OCI-LY1 (cell line): ENCODE measurements at regions not wholly inside any gene's neighbourhood (a gene's known extent, or its start where the extent isn't known, plus 50 kb on each side); places are given as distances from the start of the nearest gene placed in this dataset.

Experiments used
- H2AFZ ChIP-seq: fragments of 200-600 bp; sonication (generic), shearing (Covaris generic); 2 replicates; pipeline ENCODE4 v1.6.0; 2014; ENCODE audit warnings: antibody characterized with exemption, mild to moderate bottlenecking, low read length
- H3F3A ChIP-seq: fragments of 200-600 bp; sonication (generic), shearing (Covaris generic); 2 replicates; pipeline ENCODE4 v1.6.0; 2014; ENCODE audit warnings: mild to moderate bottlenecking, antibody characterized with exemption, low read length, moderate library complexity; ENCODE audit not compliant: insufficient read depth
- H3K27ac ChIP-seq: fragments of 200-600 bp; sonication (generic); 2 replicates; pipeline ENCODE4 v1.5.1; 2014; ENCODE audit warnings: low read length, mixed run types, mild to moderate bottlenecking, low read depth; ENCODE audit not compliant: poor library complexity, severe bottlenecking
- H3K27me3 ChIP-seq: fragments of 200-600 bp; sonication (generic); 2 replicates; pipeline ENCODE4 v1.6.0; 2014; ENCODE audit warnings: antibody characterized with exemption, mild to moderate bottlenecking, low read length, moderate library complexity; ENCODE audit not compliant: insufficient read depth
- H3K36me3 ChIP-seq: fragments of 200-600 bp; sonication (generic); 2 replicates; pipeline ENCODE4 v1.6.1; 2014; ENCODE audit warnings: mild to moderate bottlenecking, antibody characterized with exemption, low read length, moderate library complexity, mixed read lengths; ENCODE audit not compliant: insufficient read depth
- H3K4me1 ChIP-seq: fragments of 200-600 bp; sonication (generic); 2 replicates; pipeline ENCODE4 v1.5.1; 2014; ENCODE audit warnings: mild to moderate bottlenecking, low read length, moderate library complexity; ENCODE audit not compliant: insufficient read depth, severe bottlenecking
- H3K4me2 ChIP-seq: fragments of 200-600 bp; sonication (generic), shearing (Covaris generic); 2 replicates; pipeline ENCODE4 v1.6.1; 2014; ENCODE audit warnings: low read length
- H3K4me3 ChIP-seq: fragments of 200-600 bp; sonication (generic); 2 replicates; pipeline ENCODE4 v1.5.1; 2014; ENCODE audit warnings: low read length, low read depth, mild to moderate bottlenecking, mixed read lengths; ENCODE audit not compliant: poor library complexity, severe bottlenecking
- H3K79me2 ChIP-seq: fragments of 200-600 bp; shearing (Covaris generic); 2 replicates; pipeline ENCODE4 v1.6.1; 2016; ENCODE audit warnings: mixed run types, low read length, mixed read lengths; ENCODE audit not compliant: insufficient read depth
- H3K9ac ChIP-seq: fragments of 200-600 bp; sonication (generic), shearing (Covaris generic); 2 replicates; pipeline ENCODE4 v1.6.1; 2014; ENCODE audit warnings: mild to moderate bottlenecking, low read length, mixed read lengths
- H3K9me2 ChIP-seq: fragments of 200-600 bp; sonication (generic), shearing (Covaris generic); 2 replicates; pipeline ENCODE4 v1.6.1; 2014; ENCODE audit warnings: low read depth, mild to moderate bottlenecking, low read length, mixed read lengths
- H3K9me3 ChIP-seq: fragments of 200-600 bp; shearing (Covaris generic); 2 replicates; pipeline ENCODE4 v1.6.1; 2014; ENCODE audit warnings: low read length, mixed read lengths
- H4K20me1 ChIP-seq: fragments of 200-600 bp; sonication (generic), shearing (Covaris generic); 2 replicates; pipeline ENCODE4 v1.6.0; 2016; ENCODE audit warnings: mild to moderate bottlenecking, low read length; ENCODE audit not compliant: insufficient read depth
- EZH2 ChIP-seq: fragments of 200-600 bp; sonication (generic), shearing (Covaris generic); IDR thresholded peaks from 2 replicates; pipeline ENCODE4 v1.8.0; 2017; ENCODE audit warnings: borderline replicate concordance, mixed run types, mild to moderate bottlenecking, antibody characterized with exemption, low read length, moderate library complexity, mixed read lengths
- TF ChIP-seq, protein P1 (sequence below): fragments of 200-600 bp; sonication (generic), shearing (Covaris generic); IDR thresholded peaks from 2 replicates; pipeline ENCODE4 v1.5.1; 2017; ENCODE audit warnings: mild to moderate bottlenecking, antibody characterized with exemption, low read length, moderate library complexity, mixed read lengths

DNA sequence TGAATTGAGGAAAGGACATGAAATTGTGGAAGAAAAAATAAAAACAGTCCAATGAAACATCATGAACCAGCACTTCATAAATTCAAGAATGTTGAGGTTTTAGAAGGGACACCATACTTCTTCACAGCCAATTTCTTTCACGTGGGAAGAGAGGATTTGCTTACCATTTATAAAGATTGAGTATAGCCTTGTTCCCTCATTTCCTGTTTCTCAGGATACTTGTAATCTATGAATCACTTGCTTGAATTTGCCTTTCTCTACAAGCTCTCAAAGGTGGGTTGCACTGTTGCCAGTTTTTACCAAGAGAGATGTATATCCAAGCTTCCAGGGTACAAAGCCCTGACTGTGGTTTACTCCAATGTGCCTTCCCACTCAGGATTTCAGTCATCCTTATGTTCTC, 116.1 kb downstream of the DUSP6 start:
- H3K9me2 ChIP-seq = no peaks in the 10 kb centered on the region
- no peaks in the 10 kb centered on the region for H3K4me1 ChIP-seq
- H3K4me2 ChIP-seq = no peak overlapping the region
- H2AFZ ChIP-seq = no peak overlapping the region
- no peak overlapping the region for H3K4me3 ChIP-seq
- H3K9me3 ChIP-seq = no peaks in the 10 kb centered on the region
- H3K27ac ChIP-seq = no peak overlapping the region
- H3F3A ChIP-seq = no peaks in the 10 kb centered on the region
- TF ChIP-seq EZH2 = no peak
- TF ChIP-seq, protein P1, sequence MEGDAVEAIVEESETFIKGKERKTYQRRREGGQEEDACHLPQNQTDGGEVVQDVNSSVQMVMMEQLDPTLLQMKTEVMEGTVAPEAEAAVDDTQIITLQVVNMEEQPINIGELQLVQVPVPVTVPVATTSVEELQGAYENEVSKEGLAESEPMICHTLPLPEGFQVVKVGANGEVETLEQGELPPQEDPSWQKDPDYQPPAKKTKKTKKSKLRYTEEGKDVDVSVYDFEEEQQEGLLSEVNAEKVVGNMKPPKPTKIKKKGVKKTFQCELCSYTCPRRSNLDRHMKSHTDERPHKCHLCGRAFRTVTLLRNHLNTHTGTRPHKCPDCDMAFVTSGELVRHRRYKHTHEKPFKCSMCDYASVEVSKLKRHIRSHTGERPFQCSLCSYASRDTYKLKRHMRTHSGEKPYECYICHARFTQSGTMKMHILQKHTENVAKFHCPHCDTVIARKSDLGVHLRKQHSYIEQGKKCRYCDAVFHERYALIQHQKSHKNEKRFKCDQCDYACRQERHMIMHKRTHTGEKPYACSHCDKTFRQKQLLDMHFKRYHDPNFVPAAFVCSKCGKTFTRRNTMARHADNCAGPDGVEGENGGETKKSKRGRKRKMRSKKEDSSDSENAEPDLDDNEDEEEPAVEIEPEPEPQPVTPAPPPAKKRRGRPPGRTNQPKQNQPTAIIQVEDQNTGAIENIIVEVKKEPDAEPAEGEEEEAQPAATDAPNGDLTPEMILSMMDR = no peak
- no peaks in the 10 kb centered on the region for H3K79me2 ChIP-seq
- no peaks in the 10 kb centered on the region for H3K36me3 ChIP-seq
- no peak overlapping the region for H3K9ac ChIP-seq
- no peaks in the 10 kb centered on the region for H4K20me1 ChIP-seq
- no peaks in the 10 kb centered on the region for H3K27me3 ChIP-seq

DNA sequence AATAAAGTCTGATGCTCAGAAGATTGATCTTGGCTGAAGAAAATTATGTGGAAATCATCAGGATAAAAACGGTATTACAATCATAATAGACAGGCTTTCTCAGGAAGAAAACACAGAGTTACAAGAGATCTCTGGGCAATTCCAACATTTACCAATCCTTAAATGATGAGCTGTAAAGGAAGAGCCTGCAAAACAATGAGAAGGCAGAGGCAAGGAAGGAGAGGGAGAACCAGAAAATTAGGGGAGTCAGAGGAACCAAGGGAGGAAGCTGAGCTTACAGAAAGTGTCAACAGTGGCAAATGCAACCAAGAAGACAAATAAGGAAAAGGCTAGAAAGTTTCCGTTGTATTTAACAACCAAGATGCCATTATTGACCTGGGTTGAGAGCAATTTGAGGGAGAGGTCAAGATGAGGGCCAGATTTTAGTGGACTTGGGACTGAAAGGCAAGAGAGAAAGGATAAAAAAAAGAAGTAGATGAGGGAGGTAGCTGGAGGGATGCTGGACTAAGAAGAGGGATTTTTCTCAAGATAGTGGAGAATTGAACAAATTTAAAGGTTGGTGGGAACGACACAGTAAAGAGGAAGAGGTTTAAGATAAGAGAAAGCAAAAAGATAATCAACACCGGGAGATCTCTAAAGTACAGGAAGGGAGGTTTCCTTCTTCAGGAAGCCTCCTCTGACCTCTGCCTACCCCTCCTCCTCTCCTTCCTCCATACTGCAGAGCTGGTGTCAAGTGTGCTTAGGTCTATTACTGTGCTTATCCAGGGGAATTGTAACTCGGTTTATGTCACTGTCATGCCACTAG, 116.9 kb downstream of the DUSP6 start:
- no peaks in the 10 kb centered on the region for H3K79me2 ChIP-seq
- no peak overlapping the region for H3K27ac ChIP-seq
- H2AFZ ChIP-seq = no peak overlapping the region
- H3K9me2 ChIP-seq = no peaks in the 10 kb centered on the region
- no peaks in the 10 kb centered on the region for H3F3A ChIP-seq
- H3K9me3 ChIP-seq = no peaks in the 10 kb centered on the region
- H3K4me2 ChIP-seq = no peak overlapping the region
- H4K20me1 ChIP-seq = no peaks in the 10 kb centered on the region
- H3K4me1 ChIP-seq = no peaks in the 10 kb centered on the region
- H3K4me3 ChIP-seq = no peak overlapping the region
- H3K27me3 ChIP-seq = no peaks in the 10 kb centered on the region
- no peaks in the 10 kb centered on the region for H3K36me3 ChIP-seq
- TF ChIP-seq, protein P1 = no peak
- TF ChIP-seq EZH2 = no peak
- no peak overlapping the region for H3K9ac ChIP-seq

DNA sequence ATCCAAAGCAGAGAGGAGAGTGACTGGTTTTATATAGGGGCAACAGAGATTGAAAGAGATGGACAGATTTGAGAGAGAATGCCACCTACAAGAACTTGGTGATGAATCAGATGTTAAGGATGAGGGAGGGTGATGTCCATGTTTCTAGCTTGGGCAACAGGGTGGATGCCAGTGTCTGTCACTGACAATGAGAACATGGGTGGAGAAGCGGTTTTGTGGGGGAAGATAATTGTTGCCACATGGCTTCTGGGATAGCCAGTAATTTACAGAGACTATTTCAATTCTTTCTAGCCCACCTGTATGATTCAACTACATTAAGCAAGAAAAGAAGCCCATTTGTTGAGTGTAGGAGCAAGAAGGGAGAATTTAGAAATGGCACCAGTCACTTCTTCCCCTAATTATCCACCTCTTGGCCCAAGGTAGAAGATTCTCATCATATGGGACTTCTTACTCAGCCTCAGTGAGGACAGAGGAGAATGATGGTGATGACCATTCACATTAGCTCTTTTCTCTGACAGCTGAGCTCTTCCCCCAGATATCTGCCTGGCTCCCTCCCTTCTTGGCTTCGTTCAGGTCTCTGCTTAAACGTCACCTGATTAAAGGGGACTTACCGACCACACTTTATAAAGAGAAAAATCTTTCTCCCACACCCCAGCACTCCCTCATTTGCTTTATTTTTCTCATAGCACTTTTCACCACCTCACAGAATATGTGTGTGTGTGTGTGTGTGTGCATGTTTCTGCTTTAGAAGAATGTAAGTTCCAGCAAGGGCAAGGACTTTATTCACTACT, 117.8 kb downstream of the DUSP6 start:
- H3K79me2 ChIP-seq = no peaks in the 10 kb centered on the region
- H3K9ac ChIP-seq = no peak overlapping the region

More for the DNA sequence above, 117.8 kb downstream of the DUSP6 start:
- Histone ChIP-seq H3K4me3 (no peak overlapping the region), H3K36me3 (no peaks in the 10 kb centered on the region), H3K9me2 (no peaks in the 10 kb centered on the region), H2AFZ (no peak overlapping the region), H3K27me3 (no peaks in the 10 kb centered on the region), H3K9me3 (no peaks in the 10 kb centered on the region), H4K20me1 (no peaks in the 10 kb centered on the region), H3F3A (no peaks in the 10 kb centered on the region), H3K27ac (no peak overlapping the region), H3K4me2 (no peak overlapping the region), H3K4me1 (no peaks in the 10 kb centered on the region)
- no peak for TF ChIP-seq EZH2
- TF ChIP-seq, protein P1 = no peak
